ENCODE measurements at regions not wholly inside any gene's neighbourhood (a gene's known extent, or its start where the extent isn't known, plus 50 kb on each side); places are given as distances from the start of the nearest gene placed in this dataset.

GRCh38 chr20:56843817-56844216 is 214.7 kb downstream of the TFAP2C start:
- TF ChIP-seq, protein P1, sequence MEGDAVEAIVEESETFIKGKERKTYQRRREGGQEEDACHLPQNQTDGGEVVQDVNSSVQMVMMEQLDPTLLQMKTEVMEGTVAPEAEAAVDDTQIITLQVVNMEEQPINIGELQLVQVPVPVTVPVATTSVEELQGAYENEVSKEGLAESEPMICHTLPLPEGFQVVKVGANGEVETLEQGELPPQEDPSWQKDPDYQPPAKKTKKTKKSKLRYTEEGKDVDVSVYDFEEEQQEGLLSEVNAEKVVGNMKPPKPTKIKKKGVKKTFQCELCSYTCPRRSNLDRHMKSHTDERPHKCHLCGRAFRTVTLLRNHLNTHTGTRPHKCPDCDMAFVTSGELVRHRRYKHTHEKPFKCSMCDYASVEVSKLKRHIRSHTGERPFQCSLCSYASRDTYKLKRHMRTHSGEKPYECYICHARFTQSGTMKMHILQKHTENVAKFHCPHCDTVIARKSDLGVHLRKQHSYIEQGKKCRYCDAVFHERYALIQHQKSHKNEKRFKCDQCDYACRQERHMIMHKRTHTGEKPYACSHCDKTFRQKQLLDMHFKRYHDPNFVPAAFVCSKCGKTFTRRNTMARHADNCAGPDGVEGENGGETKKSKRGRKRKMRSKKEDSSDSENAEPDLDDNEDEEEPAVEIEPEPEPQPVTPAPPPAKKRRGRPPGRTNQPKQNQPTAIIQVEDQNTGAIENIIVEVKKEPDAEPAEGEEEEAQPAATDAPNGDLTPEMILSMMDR (IDR thresholded peaks at IDR 0.05), result no peak
- TF ChIP-seq POLR2A (IDR thresholded peaks at IDR 0.05) (no peak), POLR2AphosphoS5 (IDR thresholded peaks at IDR 0.05) (no peak)
